ENCODE measurements at regions not wholly inside any gene's neighbourhood (a gene's known extent, or its start where the extent isn't known, plus 50 kb on each side); places are given as distances from the start of the nearest gene placed in this dataset.

GRCh38 chr10:124283949-124284250, 134.8 kb downstream of the OAT start:
- Histone ChIP-seq H3K27ac (no peak overlapping the region), H3K27me3 (no peaks in the 10 kb centered on the region), H3K9me3 (no peaks in the 10 kb centered on the region), H3K36me3 (no peaks in the 10 kb centered on the region), H3K4me1 (no peaks in the 10 kb centered on the region), H3K4me3 (no peak overlapping the region)
- DNase-seq (ENCODE audit: extremely low spot score in 2 of 2): no peak
- intact Hi-C loops (cut with DNase I): no loop called here
- TF ChIP-seq CTCF (IDR thresholded peaks at IDR 0.05): no peak
- TF ChIP-seq POLR2AphosphoS5 (IDR thresholded peaks at IDR 0.05; ENCODE audit: insufficient read depth in 1 of 2, low read depth in 1 of 2): no peak
- TF ChIP-seq POLR2A (IDR thresholded peaks at IDR 0.05): no peak

GRCh38 chr10:124283215-124283948, 135.3 kb downstream of the OAT start:
- Histone ChIP-seq H3K27ac (no peak overlapping the region), H3K27me3 (no peaks in the 10 kb centered on the region), H3K9me3 (no peaks in the 10 kb centered on the region), H3K4me3 (no peak overlapping the region), H3K36me3 (no peaks in the 10 kb centered on the region), H3K4me1 (no peaks in the 10 kb centered on the region)
- intact Hi-C loops (cut with DNase I): no loop called here
- TF ChIP-seq POLR2AphosphoS5 (IDR thresholded peaks at IDR 0.05; ENCODE audit: insufficient read depth in 1 of 2, low read depth in 1 of 2) (no peak), POLR2A (IDR thresholded peaks at IDR 0.05) (no peak), CTCF (IDR thresholded peaks at IDR 0.05) (no peak)
- no peak for DNase-seq (ENCODE audit: extremely low spot score in 2 of 2)

GRCh38 chr10:124282326-124282725, 136.4 kb downstream of the OAT start:
- H3K27ac ChIP-seq: no peak overlapping the region
- no peaks in the 10 kb centered on the region for H3K36me3 ChIP-seq
- intact Hi-C loops (cut with DNase I): no loop called here
- DNase-seq (ENCODE audit: extremely low spot score in 2 of 2): no peak
- no peaks in the 10 kb centered on the region for H3K4me1 ChIP-seq
- no peaks in the 10 kb centered on the region for H3K9me3 ChIP-seq
- no peaks in the 10 kb centered on the region for H3K27me3 ChIP-seq
- no peak overlapping the region for H3K4me3 ChIP-seq
- no peak for TF ChIP-seq CTCF (IDR thresholded peaks at IDR 0.05)
- no peak for TF ChIP-seq POLR2AphosphoS5 (IDR thresholded peaks at IDR 0.05; ENCODE audit: insufficient read depth in 1 of 2, low read depth in 1 of 2)
- no peak for TF ChIP-seq POLR2A (IDR thresholded peaks at IDR 0.05)

GRCh38 chr10:124281666-124282065, 137.1 kb downstream of the OAT start:
- intact Hi-C loops (cut with DNase I): no loop called here
- Histone ChIP-seq H3K4me1 (no peaks in the 10 kb centered on the region), H3K36me3 (no peaks in the 10 kb centered on the region), H3K4me3 (no peak overlapping the region), H3K27ac (no peak overlapping the region), H3K27me3 (no peaks in the 10 kb centered on the region), H3K9me3 (no peaks in the 10 kb centered on the region)
- no peak for DNase-seq (ENCODE audit: extremely low spot score in 2 of 2)
- TF ChIP-seq CTCF (IDR thresholded peaks at IDR 0.05): no peak
- TF ChIP-seq POLR2A (IDR thresholded peaks at IDR 0.05): no peak
- TF ChIP-seq POLR2AphosphoS5 (IDR thresholded peaks at IDR 0.05; ENCODE audit: insufficient read depth in 1 of 2, low read depth in 1 of 2): no peak

- TF ChIP-seq POLR2A (IDR thresholded peaks at IDR 0.05) (no peak), POLR2AphosphoS5 (IDR thresholded peaks at IDR 0.05; ENCODE audit: insufficient read depth in 1 of 2, low read depth in 1 of 2) (no peak)
- intact Hi-C loops (cut with DNase I): no loop called here
- Histone ChIP-seq H3K4me1 (no peaks in the 10 kb centered on the region), H3K36me3 (no peaks in the 10 kb centered on the region), H3K27ac (no peak overlapping the region), H3K27me3 (no peaks in the 10 kb centered on the region), H3K4me3 (no peak overlapping the region), H3K9me3 (no peaks in the 10 kb centered on the region)
- DNase-seq (ENCODE audit: extremely low spot score in 2 of 2): no peak
These were observed 137.8 kb downstream of the OAT start for GRCh38 chr10:124280916-124281315.
